HepG2 (cell line): ENCODE measurements at regions not wholly inside any gene's neighbourhood (a gene's known extent, or its start where the extent isn't known, plus 50 kb on each side); places are given as distances from the start of the nearest gene placed in this dataset.

Source experiments
- ATF5 ChIP-seq: sonication (generic); formaldehyde crosslinking; IDR thresholded peaks from 2 replicates; pipeline ENCODE4 v1.4.0; 2020; ENCODE audit warnings: mild to moderate bottlenecking, low read depth, missing genetic modification reagents
- EHMT2 ChIP-seq: fragments of 200-600 bp; sonication (generic); IDR thresholded peaks from 2 replicates; pipeline ENCODE4 v1.7.0; 2017; ENCODE audit warnings: antibody characterized with exemption, low read depth, low read length, borderline replicate concordance
- FOXA1 ChIP-seq, 2 experiments: fragments of 450-650 bp in 1 of 2; sonication (generic) in 1 of 2; formaldehyde crosslinking in 1 of 2; IDR thresholded peaks; 2 replicates each; pipeline versions ENCODE4 v1.4.0 to v1.6.1; 2016 to 2020; ENCODE audit warnings: missing genetic modification reagents in 1 of 2
- FOXK1 ChIP-seq: sonication (generic); formaldehyde crosslinking; IDR thresholded peaks from 2 replicates; pipeline ENCODE4 v1.4.0; 2020; ENCODE audit warnings: low read depth, missing genetic modification reagents, borderline replicate concordance
- HDAC1 ChIP-seq: sonication (generic); formaldehyde crosslinking; IDR thresholded peaks from 2 replicates; pipeline ENCODE4 v1.5.1; 2020; ENCODE audit warnings: mild to moderate bottlenecking, missing genetic modification reagents
- HNRNPUL1 ChIP-seq: fragments of 200-400 bp; formaldehyde crosslinking; IDR thresholded peaks from 2 replicates; pipeline ENCODE4 v1.6.1; 2017; ENCODE audit warnings: low read depth, mild to moderate bottlenecking, low read length, moderate library complexity
- KDM6A ChIP-seq: IDR thresholded peaks from 2 replicates; pipeline ENCODE4 v1.6.1; 2016; ENCODE audit warnings: low read depth
- MED1 ChIP-seq: sonication (generic); formaldehyde crosslinking; IDR thresholded peaks from 2 replicates; pipeline ENCODE4 v1.4.0; 2020; ENCODE audit warnings: missing genetic modification reagents
- TEAD3 ChIP-seq: optimal IDR thresholded peaks from 2 replicates; pipeline ENCODE3; 2016; ENCODE audit warnings: borderline replicate concordance
- XBP1 ChIP-seq: sonication (generic); formaldehyde crosslinking; IDR thresholded peaks from 2 replicates; pipeline ENCODE4 v1.5.0; 2020; ENCODE audit warnings: missing genetic modification reagents
- ZMYM4 ChIP-seq: sonication (generic); formaldehyde crosslinking; IDR thresholded peaks from 2 replicates; pipeline ENCODE4 v1.8.1; 2023; ENCODE audit warnings: mild to moderate bottlenecking, missing genetic modification reagents
- ZNF335 ChIP-seq: sonication (generic); formaldehyde crosslinking; IDR thresholded peaks from 2 replicates; pipeline ENCODE4 v1.4.0; 2020; ENCODE audit warnings: missing genetic modification reagents
- TF ChIP-seq, protein P1 (sequence below): sonication (generic); formaldehyde crosslinking; IDR thresholded peaks from 2 replicates; pipeline ENCODE4 v1.5.1; 2020; ENCODE audit warnings: mild to moderate bottlenecking, missing genetic modification reagents, borderline replicate concordance
- TF ChIP-seq, protein P2 (sequence below): sonication (generic); formaldehyde crosslinking; IDR thresholded peaks from 2 replicates; pipeline ENCODE4 v1.4.0; 2020; ENCODE audit warnings: low read depth, mild to moderate bottlenecking, missing genetic modification reagents
- TF ChIP-seq, protein P3 (sequence below), 2 experiments: fragments of 450-650 bp in 1 of 2; sonication (generic) in 1 of 2; formaldehyde crosslinking; IDR thresholded peaks; 2 replicates each; pipeline versions ENCODE4 v1.5.0 to v1.8.0; 2020 to 2022; ENCODE audit warnings: mild to moderate bottlenecking in 1 of 2, missing genetic modification reagents in 1 of 2
- TF ChIP-seq, protein P4 (sequence below): sonication (generic); formaldehyde crosslinking; conservative IDR thresholded peaks from 2 replicates; pipeline ENCODE4 v1.8.0; 2022; ENCODE audit warnings: missing genetic modification reagents
- TF ChIP-seq, protein P5 (sequence below): IDR thresholded peaks from 2 replicates; pipeline ENCODE4 v1.6.1; 2012; ENCODE audit warnings: low read depth, low read length, improper control_type of control experiment

DNA sequence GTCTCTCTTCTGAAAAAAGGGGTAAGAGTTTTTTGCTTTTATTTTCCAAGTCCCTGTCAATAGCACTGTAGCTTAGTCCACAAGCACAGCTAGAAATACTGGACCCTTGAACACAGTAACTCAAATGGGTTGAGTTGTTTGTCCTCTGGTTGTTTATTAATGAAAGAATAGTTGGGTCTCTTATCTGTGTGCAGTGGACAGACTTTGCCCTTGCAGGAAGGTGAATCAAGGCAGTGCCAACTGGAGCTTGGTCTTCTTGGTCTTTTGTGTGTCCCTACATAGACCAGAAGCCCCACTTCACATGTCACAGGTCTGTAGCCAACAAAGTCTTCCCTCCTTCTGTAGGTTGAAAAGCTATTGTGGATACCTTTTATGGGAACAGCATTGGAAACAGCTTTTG is 322.0 kb downstream of the AACS start (continued):
- TF ChIP-seq TEAD3 (CRISPR knock-in tag) (peak; percentile 27), FOXK1 (CRISPR knock-in tag) (peak; percentile 46; the same call in 1 of the 2 replicates), HNRNPUL1 (peak; percentile 77), XBP1 (CRISPR knock-in tag) (no peak), HDAC1 (0 out of 2 replicates have a peak, but pooled peaks have one; percentile 22), ZMYM4 (peak; percentile 78), ATF5 (CRISPR knock-in tag) (no peak), MED1 (CRISPR knock-in tag) (no peak), ZNF335 (CRISPR knock-in tag) (no peak), EHMT2 (peak; percentile 92), FOXA1 (IDR thresholded peaks at IDR 0.05) (no peak), FOXA1 (CRISPR knock-in tag; IDR thresholded peaks at IDR 0.05) (peak; percentile 47; the same call in 1 of the 2 replicates), KDM6A (CRISPR knock-in tag) (peak; percentile 67)
- TF ChIP-seq, protein P1, sequence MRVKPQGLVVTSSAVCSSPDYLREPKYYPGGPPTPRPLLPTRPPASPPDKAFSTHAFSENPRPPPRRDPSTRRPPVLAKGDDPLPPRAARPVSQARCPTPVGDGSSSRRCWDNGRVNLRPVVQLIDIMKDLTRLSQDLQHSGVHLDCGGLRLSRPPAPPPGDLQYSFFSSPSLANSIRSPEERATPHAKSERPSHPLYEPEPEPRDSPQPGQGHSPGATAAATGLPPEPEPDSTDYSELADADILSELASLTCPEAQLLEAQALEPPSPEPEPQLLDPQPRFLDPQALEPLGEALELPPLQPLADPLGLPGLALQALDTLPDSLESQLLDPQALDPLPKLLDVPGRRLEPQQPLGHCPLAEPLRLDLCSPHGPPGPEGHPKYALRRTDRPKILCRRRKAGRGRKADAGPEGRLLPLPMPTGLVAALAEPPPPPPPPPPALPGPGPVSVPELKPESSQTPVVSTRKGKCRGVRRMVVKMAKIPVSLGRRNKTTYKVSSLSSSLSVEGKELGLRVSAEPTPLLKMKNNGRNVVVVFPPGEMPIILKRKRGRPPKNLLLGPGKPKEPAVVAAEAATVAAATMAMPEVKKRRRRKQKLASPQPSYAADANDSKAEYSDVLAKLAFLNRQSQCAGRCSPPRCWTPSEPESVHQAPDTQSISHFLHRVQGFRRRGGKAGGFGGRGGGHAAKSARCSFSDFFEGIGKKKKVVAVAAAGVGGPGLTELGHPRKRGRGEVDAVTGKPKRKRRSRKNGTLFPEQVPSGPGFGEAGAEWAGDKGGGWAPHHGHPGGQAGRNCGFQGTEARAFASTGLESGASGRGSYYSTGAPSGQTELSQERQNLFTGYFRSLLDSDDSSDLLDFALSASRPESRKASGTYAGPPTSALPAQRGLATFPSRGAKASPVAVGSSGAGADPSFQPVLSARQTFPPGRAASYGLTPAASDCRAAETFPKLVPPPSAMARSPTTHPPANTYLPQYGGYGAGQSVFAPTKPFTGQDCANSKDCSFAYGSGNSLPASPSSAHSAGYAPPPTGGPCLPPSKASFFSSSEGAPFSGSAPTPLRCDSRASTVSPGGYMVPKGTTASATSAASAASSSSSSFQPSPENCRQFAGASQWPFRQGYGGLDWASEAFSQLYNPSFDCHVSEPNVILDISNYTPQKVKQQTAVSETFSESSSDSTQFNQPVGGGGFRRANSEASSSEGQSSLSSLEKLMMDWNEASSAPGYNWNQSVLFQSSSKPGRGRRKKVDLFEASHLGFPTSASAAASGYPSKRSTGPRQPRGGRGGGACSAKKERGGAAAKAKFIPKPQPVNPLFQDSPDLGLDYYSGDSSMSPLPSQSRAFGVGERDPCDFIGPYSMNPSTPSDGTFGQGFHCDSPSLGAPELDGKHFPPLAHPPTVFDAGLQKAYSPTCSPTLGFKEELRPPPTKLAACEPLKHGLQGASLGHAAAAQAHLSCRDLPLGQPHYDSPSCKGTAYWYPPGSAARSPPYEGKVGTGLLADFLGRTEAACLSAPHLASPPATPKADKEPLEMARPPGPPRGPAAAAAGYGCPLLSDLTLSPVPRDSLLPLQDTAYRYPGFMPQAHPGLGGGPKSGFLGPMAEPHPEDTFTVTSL (CRISPR knock-in tag), result peak; percentile 74; the same call in 1 of the 2 replicates
- TF ChIP-seq, protein P2, sequence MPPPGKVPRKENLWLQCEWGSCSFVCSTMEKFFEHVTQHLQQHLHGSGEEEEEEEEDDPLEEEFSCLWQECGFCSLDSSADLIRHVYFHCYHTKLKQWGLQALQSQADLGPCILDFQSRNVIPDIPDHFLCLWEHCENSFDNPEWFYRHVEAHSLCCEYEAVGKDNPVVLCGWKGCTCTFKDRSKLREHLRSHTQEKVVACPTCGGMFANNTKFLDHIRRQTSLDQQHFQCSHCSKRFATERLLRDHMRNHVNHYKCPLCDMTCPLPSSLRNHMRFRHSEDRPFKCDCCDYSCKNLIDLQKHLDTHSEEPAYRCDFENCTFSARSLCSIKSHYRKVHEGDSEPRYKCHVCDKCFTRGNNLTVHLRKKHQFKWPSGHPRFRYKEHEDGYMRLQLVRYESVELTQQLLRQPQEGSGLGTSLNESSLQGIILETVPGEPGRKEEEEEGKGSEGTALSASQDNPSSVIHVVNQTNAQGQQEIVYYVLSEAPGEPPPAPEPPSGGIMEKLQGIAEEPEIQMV (CRISPR knock-in tag), result no peak
- TF ChIP-seq, protein P3, sequence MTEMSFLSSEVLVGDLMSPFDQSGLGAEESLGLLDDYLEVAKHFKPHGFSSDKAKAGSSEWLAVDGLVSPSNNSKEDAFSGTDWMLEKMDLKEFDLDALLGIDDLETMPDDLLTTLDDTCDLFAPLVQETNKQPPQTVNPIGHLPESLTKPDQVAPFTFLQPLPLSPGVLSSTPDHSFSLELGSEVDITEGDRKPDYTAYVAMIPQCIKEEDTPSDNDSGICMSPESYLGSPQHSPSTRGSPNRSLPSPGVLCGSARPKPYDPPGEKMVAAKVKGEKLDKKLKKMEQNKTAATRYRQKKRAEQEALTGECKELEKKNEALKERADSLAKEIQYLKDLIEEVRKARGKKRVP (CRISPR knock-in tag; IDR thresholded peaks at IDR 0.05), result no peak
- TF ChIP-seq, protein P4, sequence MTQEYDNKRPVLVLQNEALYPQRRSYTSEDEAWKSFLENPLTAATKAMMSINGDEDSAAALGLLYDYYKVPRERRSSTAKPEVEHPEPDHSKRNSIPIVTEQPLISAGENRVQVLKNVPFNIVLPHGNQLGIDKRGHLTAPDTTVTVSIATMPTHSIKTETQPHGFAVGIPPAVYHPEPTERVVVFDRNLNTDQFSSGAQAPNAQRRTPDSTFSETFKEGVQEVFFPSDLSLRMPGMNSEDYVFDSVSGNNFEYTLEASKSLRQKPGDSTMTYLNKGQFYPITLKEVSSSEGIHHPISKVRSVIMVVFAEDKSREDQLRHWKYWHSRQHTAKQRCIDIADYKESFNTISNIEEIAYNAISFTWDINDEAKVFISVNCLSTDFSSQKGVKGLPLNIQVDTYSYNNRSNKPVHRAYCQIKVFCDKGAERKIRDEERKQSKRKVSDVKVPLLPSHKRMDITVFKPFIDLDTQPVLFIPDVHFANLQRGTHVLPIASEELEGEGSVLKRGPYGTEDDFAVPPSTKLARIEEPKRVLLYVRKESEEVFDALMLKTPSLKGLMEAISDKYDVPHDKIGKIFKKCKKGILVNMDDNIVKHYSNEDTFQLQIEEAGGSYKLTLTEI, result no peak
- TF ChIP-seq, protein P5, sequence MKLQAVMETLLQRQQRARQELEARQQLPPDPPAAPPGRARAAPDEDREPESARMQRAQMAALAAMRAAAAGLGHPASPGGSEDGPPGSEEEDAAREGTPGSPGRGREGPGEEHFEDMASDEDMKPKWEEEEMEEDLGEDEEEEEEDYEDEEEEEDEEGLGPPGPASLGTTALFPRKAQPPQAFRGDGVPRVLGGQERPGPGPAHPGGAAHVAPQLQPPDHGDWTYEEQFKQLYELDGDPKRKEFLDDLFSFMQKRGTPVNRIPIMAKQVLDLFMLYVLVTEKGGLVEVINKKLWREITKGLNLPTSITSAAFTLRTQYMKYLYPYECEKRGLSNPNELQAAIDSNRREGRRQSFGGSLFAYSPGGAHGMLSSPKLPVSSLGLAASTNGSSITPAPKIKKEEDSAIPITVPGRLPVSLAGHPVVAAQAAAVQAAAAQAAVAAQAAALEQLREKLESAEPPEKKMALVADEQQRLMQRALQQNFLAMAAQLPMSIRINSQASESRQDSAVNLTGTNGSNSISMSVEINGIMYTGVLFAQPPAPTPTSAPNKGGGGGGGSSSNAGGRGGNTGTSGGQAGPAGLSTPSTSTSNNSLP, result peak; percentile 50; the same call in 1 of the 2 replicates
